Subcutaneous abdominal adipose tissue (tissue), 5 donors: ENCODE measurements at regions not wholly inside any gene's neighbourhood (a gene's known extent, or its start where the extent isn't known, plus 50 kb on each side); places are given as distances from the start of the nearest gene placed in this dataset.

Experiments
- H3K27ac ChIP-seq: one replicate; pipeline ENCODE4 v1.7.0; 2013; ENCODE audit warnings: low read depth, mild to moderate bottlenecking, inconsistent platforms, low read length, moderate library complexity
- H3K27me3 ChIP-seq, 5 donors: one replicate each; pipeline ENCODE4 v1.7.0; 2013; ENCODE audit warnings: low read length in 5 of 5, inconsistent platforms in 1 of 5; ENCODE audit not compliant: control insufficient read depth in 5 of 5, insufficient read depth in 4 of 5
- H3K36me3 ChIP-seq, 5 donors: one replicate each; pipeline ENCODE4 v1.7.0; 2013; ENCODE audit warnings: low read length in 5 of 5; ENCODE audit not compliant: control insufficient read depth in 5 of 5, insufficient read depth in 5 of 5
- H3K4me1 ChIP-seq, 5 donors: one replicate each; pipeline ENCODE4 v1.7.0; 2013; ENCODE audit warnings: low read length in 5 of 5, mild to moderate bottlenecking in 3 of 5, moderate library complexity in 1 of 5; ENCODE audit not compliant: control insufficient read depth in 5 of 5, insufficient read depth in 5 of 5
- H3K4me3 ChIP-seq, 5 donors: one replicate each; pipeline ENCODE4 v1.7.0; 2013; ENCODE audit warnings: low read length in 5 of 5, low read depth in 1 of 5
- H3K9ac ChIP-seq, 5 donors: one replicate each; pipeline ENCODE4 v1.7.0; 2013; ENCODE audit warnings: low read length in 5 of 5, mild to moderate bottlenecking in 4 of 5, moderate library complexity in 3 of 5
- H3K9me3 ChIP-seq, 5 donors: one replicate each; pipeline ENCODE4 v1.7.0; 2013; ENCODE audit warnings: low read length in 5 of 5; ENCODE audit not compliant: control insufficient read depth in 5 of 5
- donor health status: healthy.
- donor health status: healthy.
- donor health status: healthy.
- donor health status: healthy.
- donor health status: healthy.

- Histone ChIP-seq H3K36me3 (no peaks in the 10 kb centered on the region), H3K4me1 (peaks cover 3 to 32% (median 14%) of the 10 kb centered on the region in 5 donors), H3K9me3 (no peaks in the 10 kb centered on the region), H3K9ac (no peak overlapping the region), H3K27ac (no peak overlapping the region), H3K27me3 (no peaks in the 10 kb centered on the region), H3K4me3 (no peak overlapping the region)
These were observed 126.4 kb downstream of the EHF start for GRCh38 chr11:34747251-34747650.

DNA sequence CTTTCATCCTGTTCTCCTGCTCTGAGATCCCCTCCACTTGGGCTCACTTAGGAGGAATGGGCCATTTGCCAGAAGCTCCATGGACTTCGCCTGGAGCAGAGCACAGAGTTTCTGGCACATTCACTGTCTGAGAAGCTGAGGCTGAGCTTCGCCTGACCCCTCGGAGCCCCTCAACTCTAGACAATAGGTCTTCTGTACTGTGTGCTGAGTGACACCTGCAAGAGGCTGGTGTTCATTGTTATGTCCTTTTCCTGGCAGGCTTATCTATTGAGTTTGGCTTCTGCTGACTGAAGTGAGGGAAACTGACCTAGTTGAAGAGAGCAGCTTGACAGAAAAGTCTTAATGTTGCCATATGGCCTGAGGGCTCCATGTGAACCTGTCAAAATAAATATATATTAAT lies 124.3 kb downstream of the EHF start:
- no peaks in the 10 kb centered on the region for H3K36me3 ChIP-seq
- H3K4me1 ChIP-seq: peaks cover 0 to 14% (median 5%) of the 10 kb centered on the region in 5 donors
- H3K27ac ChIP-seq: no peak overlapping the region

DNA sequence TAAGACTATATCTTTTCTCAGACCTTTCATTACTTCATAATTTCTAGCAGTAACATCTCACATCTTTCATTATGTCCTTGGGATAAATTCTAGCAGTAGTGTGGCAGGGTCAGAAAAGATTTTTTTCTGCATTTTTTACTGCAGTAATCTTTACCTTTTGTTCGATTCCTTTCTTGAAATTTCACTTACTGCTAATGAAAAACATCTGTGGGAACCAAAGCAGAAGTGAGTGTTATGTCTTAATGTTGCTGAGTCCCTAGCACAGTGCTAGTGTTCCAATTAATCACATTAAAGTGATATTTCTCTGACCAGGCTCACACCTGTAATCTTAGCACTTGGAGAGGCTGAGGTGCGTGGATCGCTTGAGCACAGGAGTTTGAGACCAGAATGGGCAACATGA lies 123.6 kb downstream of the EHF start:
- peaks cover 0 to 8% (median 0%) of the 10 kb centered on the region in 5 donors for H3K4me1 ChIP-seq
- no peak overlapping the region for H3K9ac ChIP-seq
- no peak overlapping the region for H3K4me3 ChIP-seq
- H3K27me3 ChIP-seq: no peaks in the 10 kb centered on the region
- no peaks in the 10 kb centered on the region for H3K36me3 ChIP-seq
- H3K9me3 ChIP-seq: no peaks in the 10 kb centered on the region
- no peak overlapping the region for H3K27ac ChIP-seq

More for the DNA sequence above, 124.3 kb downstream of the EHF start:
- H3K27me3 ChIP-seq: no peaks in the 10 kb centered on the region
- H3K9ac ChIP-seq: no peak overlapping the region
- H3K4me3 ChIP-seq: no peak overlapping the region
- no peaks in the 10 kb centered on the region for H3K9me3 ChIP-seq

GRCh38 chr11:34738237-34738636 lies 117.3 kb downstream of the EHF start:
- Histone ChIP-seq H3K27ac (no peak overlapping the region), H3K36me3 (no peaks in the 10 kb centered on the region), H3K27me3 (no peaks in the 10 kb centered on the region), H3K9me3 (peaks cover 0 to 6% (median 0%) of the 10 kb centered on the region in 5 donors), H3K9ac (no peak overlapping the region), H3K4me3 (no peak overlapping the region), H3K4me1 (no peaks in the 10 kb centered on the region)

DNA sequence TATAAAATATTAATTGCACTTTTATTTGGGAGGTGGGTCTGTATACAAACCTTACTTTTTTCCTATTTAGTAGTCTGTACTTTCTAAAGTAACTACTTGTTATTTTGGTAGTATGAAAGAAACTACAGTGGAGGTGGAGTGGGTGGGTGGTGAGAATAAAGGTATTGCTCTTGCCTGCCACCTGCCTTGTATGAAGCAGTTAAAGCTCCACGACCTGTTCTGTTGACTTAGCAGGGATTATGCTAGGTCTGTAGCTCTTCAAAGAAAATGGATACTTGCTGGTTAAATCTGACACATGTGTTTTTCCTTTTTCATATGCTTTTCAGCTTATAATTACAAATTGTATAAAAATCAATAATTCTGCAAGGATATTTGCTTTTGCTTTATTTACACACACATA lies 111.9 kb downstream of the EHF start:
- no peaks in the 10 kb centered on the region for H3K36me3 ChIP-seq
- no peak overlapping the region for H3K9ac ChIP-seq

DNA sequence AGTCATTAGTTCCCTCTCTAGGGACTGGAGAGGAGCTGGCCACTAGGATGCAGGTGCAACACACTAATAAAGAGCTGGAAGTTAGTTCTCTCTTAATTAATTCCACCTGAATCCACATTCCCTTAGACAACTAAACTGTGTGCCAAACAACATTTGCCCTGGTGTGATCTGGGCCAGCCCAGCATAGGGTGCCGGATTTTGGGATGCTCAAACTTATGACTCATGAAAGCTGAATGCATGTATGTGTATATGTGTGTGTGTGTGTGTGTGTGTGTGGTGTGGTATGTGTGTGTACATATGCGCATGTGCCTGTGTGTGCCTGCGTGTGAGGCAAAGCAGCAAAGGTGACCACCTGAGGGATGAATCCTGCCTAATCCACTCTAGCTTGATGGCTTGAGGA lies 110.7 kb downstream of the EHF start:
- Histone ChIP-seq H3K9me3 (no peaks in the 10 kb centered on the region), H3K4me3 (no peak overlapping the region)

More for the DNA sequence above, 111.9 kb downstream of the EHF start:
- Histone ChIP-seq H3K9me3 (peaks cover 0 to under 1% (median 0%) of the 10 kb centered on the region in 5 donors), H3K4me3 (no peak overlapping the region), H3K27me3 (no peaks in the 10 kb centered on the region), H3K4me1 (no peaks in the 10 kb centered on the region), H3K27ac (no peak overlapping the region)

DNA sequence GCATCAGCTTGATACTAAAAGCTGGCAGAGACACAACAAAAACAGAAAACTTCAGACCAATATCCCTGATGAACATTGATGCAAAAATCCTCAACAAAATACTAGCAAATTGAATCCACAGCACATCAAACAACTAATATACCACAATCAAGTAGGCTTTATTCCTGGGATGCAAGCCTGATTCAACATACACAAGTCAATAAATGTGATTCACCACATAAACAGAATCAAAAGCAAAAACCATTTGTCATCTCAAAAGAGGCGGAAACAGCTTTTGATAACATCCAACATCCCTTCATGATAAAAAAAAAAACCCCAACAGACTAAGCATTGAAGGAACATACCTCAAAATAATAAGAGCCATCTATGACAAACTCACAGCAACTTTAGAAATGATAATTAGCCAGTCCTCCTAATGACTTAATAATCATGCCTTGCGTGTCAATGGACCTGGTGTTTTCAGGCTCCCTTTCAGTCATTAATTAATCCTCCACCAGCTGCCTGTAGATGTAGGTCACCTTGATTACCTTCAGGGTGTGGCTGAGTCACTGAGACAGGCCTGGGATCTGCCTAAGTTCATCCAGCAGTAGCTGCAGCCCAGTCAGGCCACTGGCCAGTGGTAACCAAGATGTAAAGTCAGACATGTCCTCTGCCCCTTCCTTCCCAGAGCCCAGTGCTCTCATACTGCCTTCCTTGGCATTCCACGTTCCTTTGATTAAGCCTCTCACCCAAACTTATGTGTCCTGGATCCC lies 109.8 kb downstream of the EHF start:
- no peaks in the 10 kb centered on the region for H3K36me3 ChIP-seq
- no peak overlapping the region for H3K27ac ChIP-seq
- H3K9me3 ChIP-seq: no peaks in the 10 kb centered on the region
- no peak overlapping the region for H3K4me3 ChIP-seq
- no peak overlapping the region for H3K9ac ChIP-seq
- H3K27me3 ChIP-seq: no peaks in the 10 kb centered on the region
- H3K4me1 ChIP-seq: no peaks in the 10 kb centered on the region

More for the DNA sequence above, 110.7 kb downstream of the EHF start:
- Histone ChIP-seq H3K4me1 (no peaks in the 10 kb centered on the region), H3K36me3 (no peaks in the 10 kb centered on the region), H3K27me3 (no peaks in the 10 kb centered on the region), H3K27ac (no peak overlapping the region), H3K9ac (no peak overlapping the region)

- Histone ChIP-seq H3K9me3 (no peaks in the 10 kb centered on the region), H3K27me3 (no peaks in the 10 kb centered on the region), H3K9ac (no peak overlapping the region), H3K4me1 (no peaks in the 10 kb centered on the region), H3K36me3 (no peaks in the 10 kb centered on the region), H3K4me3 (no peak overlapping the region), H3K27ac (no peak overlapping the region)
These were observed 107.7 kb downstream of the EHF start for GRCh38 chr11:34728609-34729008.

GRCh38 chr11:34727228-34727737 lies 106.4 kb downstream of the EHF start:
- H3K27me3 ChIP-seq: no peaks in the 10 kb centered on the region
- H3K36me3 ChIP-seq: no peaks in the 10 kb centered on the region
- no peak overlapping the region for H3K9ac ChIP-seq
- H3K9me3 ChIP-seq: no peaks in the 10 kb centered on the region
- no peak overlapping the region for H3K4me3 ChIP-seq
- H3K4me1 ChIP-seq: no peaks in the 10 kb centered on the region
- no peak overlapping the region for H3K27ac ChIP-seq

- Histone ChIP-seq H3K4me1 (no peaks in the 10 kb centered on the region), H3K9ac (no peak overlapping the region), H3K36me3 (no peaks in the 10 kb centered on the region), H3K27ac (no peak overlapping the region), H3K4me3 (no peak overlapping the region), H3K27me3 (no peaks in the 10 kb centered on the region), H3K9me3 (no peaks in the 10 kb centered on the region)
These were observed 104.1 kb downstream of the EHF start for GRCh38 chr11:34724973-34725372.
